ENCODE measurements at regions not wholly inside any gene's neighbourhood (a gene's known extent, or its start where the extent isn't known, plus 50 kb on each side); places are given as distances from the start of the nearest gene placed in this dataset.

DNA sequence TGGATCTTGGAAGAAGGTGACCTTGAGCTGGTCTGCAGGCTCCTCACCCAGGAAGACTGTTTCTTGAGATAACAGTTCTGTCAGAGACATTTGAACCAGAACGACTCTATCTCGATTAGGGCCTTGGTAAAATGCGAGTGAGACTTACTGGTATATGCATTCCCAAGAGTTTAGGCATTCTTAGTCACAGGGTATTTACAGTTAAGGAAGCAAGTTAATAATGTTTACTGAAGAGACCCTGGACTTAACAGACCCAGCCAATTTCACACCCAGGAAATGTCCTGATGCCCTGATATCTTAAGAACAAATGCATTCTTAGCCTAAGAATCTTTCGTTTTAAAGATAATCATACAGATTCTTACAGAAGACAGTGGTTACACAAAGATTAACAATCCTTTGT is 1867.2 kb upstream of the C9orf72 start:
- TF ChIP-seq, protein P1, sequence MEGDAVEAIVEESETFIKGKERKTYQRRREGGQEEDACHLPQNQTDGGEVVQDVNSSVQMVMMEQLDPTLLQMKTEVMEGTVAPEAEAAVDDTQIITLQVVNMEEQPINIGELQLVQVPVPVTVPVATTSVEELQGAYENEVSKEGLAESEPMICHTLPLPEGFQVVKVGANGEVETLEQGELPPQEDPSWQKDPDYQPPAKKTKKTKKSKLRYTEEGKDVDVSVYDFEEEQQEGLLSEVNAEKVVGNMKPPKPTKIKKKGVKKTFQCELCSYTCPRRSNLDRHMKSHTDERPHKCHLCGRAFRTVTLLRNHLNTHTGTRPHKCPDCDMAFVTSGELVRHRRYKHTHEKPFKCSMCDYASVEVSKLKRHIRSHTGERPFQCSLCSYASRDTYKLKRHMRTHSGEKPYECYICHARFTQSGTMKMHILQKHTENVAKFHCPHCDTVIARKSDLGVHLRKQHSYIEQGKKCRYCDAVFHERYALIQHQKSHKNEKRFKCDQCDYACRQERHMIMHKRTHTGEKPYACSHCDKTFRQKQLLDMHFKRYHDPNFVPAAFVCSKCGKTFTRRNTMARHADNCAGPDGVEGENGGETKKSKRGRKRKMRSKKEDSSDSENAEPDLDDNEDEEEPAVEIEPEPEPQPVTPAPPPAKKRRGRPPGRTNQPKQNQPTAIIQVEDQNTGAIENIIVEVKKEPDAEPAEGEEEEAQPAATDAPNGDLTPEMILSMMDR (IDR thresholded peaks at IDR 0.05), result no peak
- no peak for TF ChIP-seq POLR2A (IDR thresholded peaks at IDR 0.05)

All from right lobe of liver (tissue), 4 donors.